GM18873 (cell line): ENCODE measurements at regions not wholly inside any gene's neighbourhood (a gene's known extent, or its start where the extent isn't known, plus 50 kb on each side); places are given as distances from the start of the nearest gene placed in this dataset.
"Not testable (repeated sequence)": the region's sequence is repeated elsewhere in the genome, so short reads cannot be mapped to it uniquely, and the experiment has no call there.

Experiments
- ATAC-seq: cut with Tn5 transposase; IDR thresholded peaks from one replicate; pipeline ENCODE4 v1.9.1; 2021; ENCODE audit warnings: mild to moderate bottlenecking, moderate library complexity, moderate number of reproducible peaks; ENCODE audit not compliant: unreplicated experiment, low FRiP score

DNA sequence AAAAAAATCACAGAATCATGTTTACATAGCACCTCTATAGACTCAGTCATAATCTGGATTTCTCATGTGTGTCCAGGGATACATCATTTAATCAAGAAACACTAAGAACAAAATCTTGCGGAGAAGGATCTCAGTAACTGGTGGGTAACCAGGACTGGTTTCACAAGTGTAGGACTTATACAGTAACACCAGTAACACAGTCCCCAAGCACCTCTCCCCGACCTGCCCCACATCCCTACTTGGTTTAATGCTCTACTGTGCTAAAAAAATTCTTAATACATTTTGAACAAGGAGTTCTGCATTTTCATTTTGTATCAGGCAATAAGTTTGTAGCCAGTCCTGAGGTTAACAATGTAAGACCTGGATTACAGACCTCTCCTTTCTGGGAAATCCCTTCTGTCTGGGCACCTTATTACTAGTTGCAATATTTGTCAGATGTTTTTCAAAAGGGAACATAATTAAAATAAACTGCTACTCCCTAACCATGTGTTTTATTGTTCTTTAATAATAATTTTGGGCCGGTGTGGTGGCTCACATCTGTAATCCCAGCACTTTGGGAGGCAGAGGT lies 57.6 kb upstream of the BBX start:
- ATAC-seq = no peak

DNA sequence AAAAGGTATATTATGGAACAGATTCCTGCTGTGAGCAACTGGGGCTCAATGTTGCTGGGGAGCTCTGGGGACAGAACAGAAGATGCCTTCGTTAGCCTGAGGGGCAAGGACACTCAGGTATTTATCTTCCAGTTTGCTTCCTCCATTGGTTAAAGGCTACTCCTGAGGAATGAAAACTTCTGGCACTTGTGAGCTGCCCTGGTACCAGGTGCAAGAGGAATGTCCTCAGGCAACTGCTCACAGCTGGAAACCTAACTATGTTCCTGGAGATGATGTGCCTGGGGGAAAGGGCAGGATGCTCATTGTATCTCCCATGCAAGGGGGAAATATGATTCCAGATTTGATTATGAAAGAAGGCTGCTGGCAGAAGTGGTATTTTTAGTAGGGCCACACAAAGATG lies 54.0 kb upstream of the BBX start:
- ATAC-seq = no peak

DNA sequence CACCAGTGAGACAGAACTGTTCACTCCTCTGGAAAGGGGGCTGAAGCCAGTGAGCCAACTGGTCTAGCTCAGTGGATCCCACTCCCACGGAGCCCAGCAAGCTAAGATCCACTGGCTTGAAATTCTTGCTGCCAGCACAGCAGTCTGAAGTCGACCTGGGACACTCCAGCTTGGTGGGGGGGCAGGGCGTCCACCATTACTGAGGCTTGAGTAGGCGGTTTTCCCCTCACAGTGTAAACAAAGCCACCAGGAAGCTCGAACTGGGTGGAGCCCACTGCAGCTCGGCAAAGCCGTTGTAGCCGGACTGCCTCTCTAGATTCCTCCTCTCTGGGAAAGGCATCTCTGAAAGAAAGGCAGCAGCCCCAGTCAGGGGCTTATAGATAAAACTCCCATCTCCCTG lies 52.3 kb upstream of the BBX start:
- ATAC-seq = not testable (repeated sequence)
